ENCODE measurements at regions not wholly inside any gene's neighbourhood (a gene's known extent, or its start where the extent isn't known, plus 50 kb on each side); places are given as distances from the start of the nearest gene placed in this dataset.

DNA sequence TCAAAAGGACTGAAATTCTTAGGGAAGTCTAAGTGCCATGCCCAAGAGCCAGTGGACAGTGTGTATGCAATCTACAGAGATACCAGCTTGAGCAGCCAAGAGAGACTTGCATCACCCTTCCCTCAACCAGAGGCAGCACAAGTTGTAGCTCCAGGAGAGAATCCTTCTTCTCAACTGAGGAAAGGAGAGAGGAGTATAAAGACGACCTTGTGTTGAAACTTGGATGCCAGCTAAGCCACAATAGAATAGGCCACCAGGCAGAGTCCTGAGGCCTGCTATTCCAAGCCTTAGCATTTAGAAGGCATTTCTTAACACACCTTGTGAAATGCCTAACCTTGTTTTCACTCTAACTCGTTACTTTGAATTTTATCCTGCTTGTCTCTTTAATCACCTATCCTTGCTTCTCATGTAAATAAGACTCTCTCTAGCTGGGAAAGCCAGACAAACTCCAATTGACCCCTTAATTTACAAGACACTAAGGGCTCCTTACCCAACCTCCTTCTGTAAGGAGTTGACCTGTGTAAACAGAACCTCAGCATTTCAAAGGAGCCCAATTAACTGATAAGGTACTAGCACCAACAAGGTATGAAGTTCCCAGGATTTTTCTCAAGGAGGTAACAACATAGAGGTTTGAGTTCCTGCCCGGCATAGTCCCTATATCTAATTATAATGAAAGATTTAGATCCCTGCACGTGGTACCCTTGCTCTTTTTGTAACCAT lies 738.8 kb downstream of the AMY1C start:
- DNase-seq: no peak
- Mint-ChIP-seq H3K27me3 (ENCODE audit: low read depth in 3 of 3) (peaks cover 0 to 6% (median 0%) of the 10 kb centered on the region in 3 donors), H3K27ac (no peak overlapping the region), H3K4me3 (no peak overlapping the region), H3K4me1 (no peaks in the 10 kb centered on the region), H3K36me3 (peaks cover 0 to 7% (median 0%) of the 10 kb centered on the region in 3 donors), H3K9me3 (peaks cover 15 to 39% (median 27%) of the 10 kb centered on the region in 6 donors)

DNA sequence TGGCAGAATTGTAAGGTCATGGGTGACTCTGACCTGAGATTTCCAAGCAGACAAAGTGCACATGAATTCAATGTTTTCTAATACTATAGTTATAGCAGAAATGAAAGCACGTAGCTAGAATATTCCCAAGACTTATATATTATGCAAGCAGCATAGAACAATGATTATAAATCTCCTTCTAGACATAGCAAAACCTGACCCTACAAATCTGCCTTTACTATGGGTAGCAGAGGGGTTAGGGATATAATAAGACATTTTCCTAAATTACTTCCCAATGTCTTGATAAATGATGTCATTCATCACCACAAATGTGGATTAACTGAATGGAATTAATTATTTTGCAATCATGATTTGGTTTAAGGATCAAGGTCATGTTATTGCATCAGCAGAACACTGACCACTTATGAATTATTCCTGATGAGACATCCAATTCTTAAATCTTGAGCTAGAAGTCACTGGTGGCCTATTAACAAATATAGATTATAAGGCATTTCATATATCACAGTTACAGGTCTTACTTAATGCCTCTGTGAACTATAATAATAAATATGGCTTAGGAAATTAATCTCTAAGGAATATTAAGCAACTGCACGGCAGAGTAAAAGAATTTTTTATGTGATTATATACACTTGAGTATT lies 776.6 kb downstream of the AMY1C start:
- no peak for DNase-seq
- Mint-ChIP-seq H3K36me3 (no peaks in the 10 kb centered on the region), H3K4me1 (no peaks in the 10 kb centered on the region), H3K9me3 (peaks cover 6 to 19% (median 11%) of the 10 kb centered on the region in 6 donors), H3K27me3 (ENCODE audit: low read depth in 3 of 3) (no peaks in the 10 kb centered on the region), H3K4me3 (no peak overlapping the region), H3K27ac (no peak overlapping the region)

DNA sequence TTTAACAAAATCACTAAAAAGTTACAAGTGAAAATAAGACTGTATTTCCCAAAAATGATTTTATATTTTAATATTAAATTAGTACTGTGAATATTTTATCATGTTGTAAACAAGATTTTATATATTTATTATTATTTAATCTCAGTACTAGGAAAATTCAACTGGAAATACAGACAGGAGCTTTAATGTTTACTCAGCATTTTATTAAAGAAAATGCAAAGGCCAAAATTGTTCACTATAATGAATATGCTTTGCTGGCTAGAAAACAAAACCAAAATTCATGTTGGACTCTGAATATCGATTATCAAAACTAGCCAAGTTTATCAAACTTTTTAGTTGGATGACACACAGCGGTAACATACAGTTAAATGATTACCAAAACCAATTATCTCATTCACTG lies 782.3 kb downstream of the AMY1C start:
- Mint-ChIP-seq H3K4me1 (no peaks in the 10 kb centered on the region), H3K4me3 (no peak overlapping the region), H3K9me3 (peaks cover 4 to 23% (median 21%) of the 10 kb centered on the region in 6 donors), H3K27me3 (ENCODE audit: low read depth in 3 of 3) (no peaks in the 10 kb centered on the region), H3K36me3 (no peaks in the 10 kb centered on the region), H3K27ac (no peak overlapping the region)
- no peak for DNase-seq

DNA sequence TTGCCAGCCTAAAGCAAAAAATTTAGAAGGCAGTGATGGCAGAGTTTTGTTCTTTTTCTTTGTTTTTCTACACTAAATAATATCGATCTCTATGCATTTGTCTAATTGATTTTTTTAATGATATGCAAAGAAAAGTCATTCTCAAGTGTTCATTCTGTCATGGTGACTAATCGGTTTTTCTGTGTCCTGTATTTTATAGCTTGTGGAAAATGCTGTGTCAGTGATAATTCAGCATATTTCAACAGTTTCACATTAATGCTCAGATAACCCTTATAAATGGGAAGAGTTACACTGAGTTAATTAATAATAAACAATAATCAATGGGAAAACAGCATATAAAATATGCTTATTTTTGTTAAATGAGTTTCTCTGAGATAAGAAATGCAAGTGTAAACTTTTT lies 824.9 kb downstream of the AMY1C start:
- H3K36me3 Mint-ChIP-seq: no peaks in the 10 kb centered on the region
- peaks cover 7 to 35% (median 25%) of the 10 kb centered on the region in 6 donors for H3K9me3 Mint-ChIP-seq
- no peaks in the 10 kb centered on the region for H3K27me3 Mint-ChIP-seq (ENCODE audit: low read depth in 3 of 3)
- no peak for DNase-seq
- no peak overlapping the region for H3K27ac Mint-ChIP-seq
- H3K4me3 Mint-ChIP-seq: no peak overlapping the region
- H3K4me1 Mint-ChIP-seq: no peaks in the 10 kb centered on the region

DNA sequence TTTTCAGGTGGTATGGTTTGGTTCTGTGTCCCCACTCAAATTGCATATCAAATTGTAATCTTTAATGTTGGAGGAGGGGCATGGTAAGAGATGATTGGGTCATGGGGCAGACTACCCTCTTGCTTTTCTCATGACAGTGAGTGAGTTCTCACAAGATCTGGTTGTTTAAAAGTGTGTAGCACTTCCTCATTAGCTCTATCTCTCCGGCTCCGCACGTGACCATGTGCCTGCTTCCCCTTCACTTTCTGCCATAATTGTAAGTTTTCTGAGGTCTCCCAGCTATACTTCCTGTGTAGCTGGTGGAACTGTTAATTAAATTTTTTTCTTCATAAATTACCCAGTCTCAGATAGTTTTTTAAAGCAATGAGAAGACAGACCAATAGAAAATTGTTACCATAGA lies 843.2 kb downstream of the AMY1C start:
- no peaks in the 10 kb centered on the region for H3K4me1 Mint-ChIP-seq

DNA sequence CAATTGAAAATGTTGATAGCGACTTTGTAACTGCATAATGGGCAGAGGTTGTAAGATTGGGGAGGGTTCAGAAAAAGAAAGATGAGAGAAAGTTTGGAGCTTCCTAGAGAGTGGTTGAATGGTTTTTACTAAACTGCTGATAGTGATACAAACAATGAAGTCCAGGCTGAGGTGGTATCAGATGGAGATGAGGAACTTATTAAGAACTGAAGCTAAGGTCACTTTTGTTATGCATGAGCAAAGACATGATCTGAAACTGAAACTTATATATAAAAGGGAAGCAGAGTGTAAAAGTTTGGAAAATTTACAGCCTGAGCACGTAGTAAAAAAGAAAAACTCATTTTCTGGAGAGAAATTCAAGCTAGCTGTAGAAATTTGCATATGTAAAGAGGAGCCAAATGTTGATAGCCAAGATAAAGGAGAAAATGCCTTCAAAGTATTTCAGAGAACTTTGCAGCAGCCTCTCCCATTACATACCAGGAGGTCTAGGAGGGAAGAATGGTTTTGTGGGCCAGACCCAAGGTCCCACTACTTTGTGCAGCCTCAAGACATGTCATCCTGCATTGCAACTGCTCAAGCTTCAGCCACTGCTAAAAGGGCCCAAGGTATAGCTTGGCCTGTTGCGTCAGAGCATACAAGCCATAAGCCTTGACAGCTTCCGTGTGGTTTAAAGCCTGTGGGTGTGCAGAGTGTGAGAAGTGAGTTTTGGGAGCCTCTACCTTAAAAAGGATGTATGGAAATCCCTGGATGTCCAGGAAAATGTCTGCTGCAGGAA lies 843.9 kb downstream of the AMY1C start:
- H3K27ac Mint-ChIP-seq: no peak overlapping the region
- H3K4me1 Mint-ChIP-seq: no peaks in the 10 kb centered on the region
- peak overlapping the region in 1 of 5 donors; percentile 8 for H3K4me3 Mint-ChIP-seq
- H3K36me3 Mint-ChIP-seq: peaks cover 0 to 4% (median 0%) of the 10 kb centered on the region in 3 donors
- H3K9me3 Mint-ChIP-seq: peaks cover 11 to 33% (median 20%) of the 10 kb centered on the region in 6 donors
- DNase-seq: no peak
- H3K27me3 Mint-ChIP-seq (ENCODE audit: low read depth in 3 of 3): no peaks in the 10 kb centered on the region

More for the DNA sequence above, 843.2 kb downstream of the AMY1C start:
- Mint-ChIP-seq H3K9me3 (peaks cover 16 to 39% (median 25%) of the 10 kb centered on the region in 6 donors), H3K36me3 (peaks cover 0 to 4% (median 0%) of the 10 kb centered on the region in 3 donors), H3K4me3 (no peak overlapping the region), H3K27me3 (ENCODE audit: low read depth in 3 of 3) (no peaks in the 10 kb centered on the region), H3K27ac (no peak overlapping the region)
- no peak for DNase-seq

DNA sequence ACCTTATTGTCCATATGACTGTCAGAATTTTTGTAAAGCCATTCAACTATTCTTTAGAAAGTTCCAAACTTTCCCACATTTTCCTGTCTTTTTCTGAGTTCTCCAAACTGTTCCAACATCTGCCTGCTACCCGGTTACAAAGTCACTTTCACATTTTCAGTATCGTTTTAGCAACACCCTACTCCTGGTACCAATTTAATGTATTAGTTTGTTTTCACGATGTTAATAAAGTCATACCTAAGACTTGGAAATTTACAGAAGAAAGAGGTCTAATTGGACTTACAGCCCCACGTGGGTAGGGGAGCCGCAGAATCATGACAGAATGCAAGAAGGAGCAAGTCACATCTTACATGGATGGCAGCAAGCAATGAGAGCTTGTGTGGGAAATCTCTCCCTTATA lies 867.8 kb downstream of the AMY1C start:
- H3K4me3 Mint-ChIP-seq: no peak overlapping the region
- DNase-seq: no peak
- peaks cover 0 to 3% (median 0%) of the 10 kb centered on the region in 3 donors for H3K27me3 Mint-ChIP-seq (ENCODE audit: low read depth in 3 of 3)
- H3K36me3 Mint-ChIP-seq: peaks cover 0 to 16% (median 4%) of the 10 kb centered on the region in 3 donors
- H3K27ac Mint-ChIP-seq: no peak overlapping the region
- peaks cover 10 to 64% (median 35%) of the 10 kb centered on the region in 6 donors for H3K9me3 Mint-ChIP-seq
- no peaks in the 10 kb centered on the region for H3K4me1 Mint-ChIP-seq

DNA sequence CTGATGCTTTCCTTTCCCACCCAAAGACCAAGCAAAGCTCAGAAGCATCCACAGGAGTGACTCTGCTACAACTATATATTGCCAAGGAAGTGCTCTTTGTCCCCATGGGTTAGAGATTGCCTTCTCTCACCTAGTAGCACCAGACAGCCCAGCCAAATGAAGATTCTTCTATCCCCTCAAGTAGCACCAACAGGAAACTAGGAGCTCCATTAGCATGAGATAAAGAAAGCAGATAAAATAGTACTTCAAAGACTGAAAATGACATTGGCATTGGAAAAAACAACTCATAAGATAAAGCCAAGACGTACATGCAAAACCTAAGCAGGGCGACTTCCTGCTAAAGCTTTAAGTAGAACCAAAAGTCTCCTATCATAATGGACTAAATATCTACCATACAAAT lies 871.5 kb downstream of the AMY1C start:
- no peak overlapping the region for H3K4me3 Mint-ChIP-seq
- DNase-seq: no peak
- no peaks in the 10 kb centered on the region for H3K4me1 Mint-ChIP-seq
- no peak overlapping the region for H3K27ac Mint-ChIP-seq
- H3K27me3 Mint-ChIP-seq (ENCODE audit: low read depth in 3 of 3): peaks cover 0 to 2% (median 0%) of the 10 kb centered on the region in 3 donors
- peaks cover 0 to 11% (median 4%) of the 10 kb centered on the region in 3 donors for H3K36me3 Mint-ChIP-seq
- peaks cover 8 to 61% (median 32%) of the 10 kb centered on the region in 6 donors for H3K9me3 Mint-ChIP-seq

DNA sequence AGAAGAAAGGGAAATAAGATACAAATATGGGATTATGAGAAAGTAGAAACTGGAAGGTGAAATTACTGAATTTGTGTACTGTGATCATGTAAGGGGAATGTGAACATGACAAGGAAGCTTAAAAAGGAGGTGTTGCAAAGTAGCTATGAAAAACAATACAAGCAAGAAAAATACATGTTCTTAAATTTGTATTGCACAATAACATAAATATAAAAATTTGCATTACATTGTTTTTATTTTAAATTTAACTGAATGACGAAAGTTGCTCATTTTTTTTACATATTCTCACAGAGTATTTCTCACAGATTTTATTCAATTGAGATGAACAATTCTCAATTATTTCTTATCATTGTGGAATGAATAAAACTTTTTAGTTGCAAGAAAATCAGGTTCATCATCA lies 874.8 kb downstream of the AMY1C start:
- H3K27ac Mint-ChIP-seq: no peak overlapping the region
- DNase-seq: no peak
- no peaks in the 10 kb centered on the region for H3K4me1 Mint-ChIP-seq
- H3K27me3 Mint-ChIP-seq (ENCODE audit: low read depth in 3 of 3): peaks cover 0 to 4% (median 0%) of the 10 kb centered on the region in 3 donors
- peaks cover 0 to 4% (median 0%) of the 10 kb centered on the region in 3 donors for H3K36me3 Mint-ChIP-seq
- peaks cover 7 to 45% (median 23%) of the 10 kb centered on the region in 6 donors for H3K9me3 Mint-ChIP-seq
- no peak overlapping the region for H3K4me3 Mint-ChIP-seq

DNA sequence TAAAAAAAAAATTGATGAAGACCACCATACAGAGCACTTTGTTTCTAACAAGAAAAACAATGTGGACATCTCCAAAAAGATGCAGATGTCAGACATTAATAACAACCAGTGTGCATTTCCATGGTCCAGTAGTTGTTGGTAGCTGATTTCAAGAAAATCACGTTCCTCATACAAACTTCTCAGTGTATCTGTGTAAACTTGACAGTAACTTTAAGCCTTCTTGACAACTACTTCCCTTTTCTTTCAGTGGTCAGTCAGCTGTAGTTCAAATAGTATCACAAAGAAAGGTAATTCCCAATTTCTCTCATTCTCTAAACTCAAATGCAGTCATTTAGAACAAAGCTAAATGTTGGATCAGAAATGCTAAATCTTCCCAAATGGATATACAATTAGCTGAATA lies 879.9 kb downstream of the AMY1C start:
- DNase-seq: no peak
- no peak overlapping the region for H3K4me3 Mint-ChIP-seq

DNA sequence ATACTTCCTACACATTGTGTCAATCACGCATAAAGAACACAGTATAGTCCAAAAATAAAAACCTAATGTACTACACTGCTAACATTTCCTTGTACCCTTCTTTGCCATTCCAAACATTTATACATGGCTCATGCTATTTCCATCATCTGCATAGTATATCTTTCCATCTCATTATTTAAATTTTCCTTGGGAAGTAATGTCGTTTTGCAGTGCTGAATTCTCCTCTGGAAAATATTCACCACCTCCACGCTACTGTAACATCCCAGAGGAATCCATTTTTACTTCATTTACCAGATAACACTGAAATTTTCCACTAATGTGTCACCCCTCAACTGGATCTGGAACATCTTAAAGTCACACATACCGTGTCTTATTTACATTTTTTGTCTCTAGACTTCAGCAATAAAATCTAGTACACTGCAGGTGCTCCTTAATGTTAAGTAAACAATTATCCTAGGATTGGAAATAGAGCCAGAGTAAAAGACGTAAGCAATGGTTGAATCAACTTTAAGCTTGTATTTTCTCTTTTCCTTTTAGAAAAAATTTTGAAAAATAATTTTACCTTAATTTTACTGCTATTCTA lies 881.0 kb downstream of the AMY1C start:
- Mint-ChIP-seq H3K36me3 (no peaks in the 10 kb centered on the region), H3K27me3 (ENCODE audit: low read depth in 3 of 3) (peaks cover 0 to 2% (median 0%) of the 10 kb centered on the region in 3 donors), H3K9me3 (peaks cover 3 to 36% (median 14%) of the 10 kb centered on the region in 6 donors), H3K27ac (no peak overlapping the region), H3K4me1 (no peaks in the 10 kb centered on the region), H3K4me3 (no peak overlapping the region)
- no peak for DNase-seq

More for the DNA sequence above, 879.9 kb downstream of the AMY1C start:
- peaks cover 0 to 2% (median 0%) of the 10 kb centered on the region in 3 donors for H3K27me3 Mint-ChIP-seq (ENCODE audit: low read depth in 3 of 3)
- no peak overlapping the region for H3K27ac Mint-ChIP-seq
- no peaks in the 10 kb centered on the region for H3K4me1 Mint-ChIP-seq
- H3K9me3 Mint-ChIP-seq: peaks cover 6 to 42% (median 18%) of the 10 kb centered on the region in 6 donors
- no peaks in the 10 kb centered on the region for H3K36me3 Mint-ChIP-seq

DNA sequence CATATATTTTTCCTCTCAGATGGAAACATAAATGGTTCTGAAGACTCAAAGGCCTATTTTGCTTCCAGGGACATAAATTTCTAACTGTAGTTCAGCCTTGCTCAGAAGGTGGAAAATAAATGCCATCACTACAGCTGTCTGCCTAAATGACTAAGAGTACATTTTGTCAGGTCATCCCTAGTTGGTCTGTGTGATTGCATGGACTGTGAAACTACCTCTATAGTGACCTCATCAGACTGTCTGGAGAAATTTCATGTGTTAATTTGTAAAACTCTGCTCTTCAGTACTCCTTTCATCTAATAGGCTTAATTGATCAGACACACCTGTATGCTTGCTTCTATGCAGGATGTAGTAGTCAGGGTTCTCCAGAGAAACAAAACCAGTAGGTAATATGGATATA lies 886.9 kb downstream of the AMY1C start:
- Mint-ChIP-seq H3K9me3 (peaks cover 0 to 51% (median 18%) of the 10 kb centered on the region in 6 donors), H3K27ac (no peak overlapping the region), H3K27me3 (ENCODE audit: low read depth in 3 of 3) (no peaks in the 10 kb centered on the region), H3K36me3 (peaks cover 0 to 3% (median 0%) of the 10 kb centered on the region in 3 donors), H3K4me3 (no peak overlapping the region), H3K4me1 (no peaks in the 10 kb centered on the region)
- no peak for DNase-seq

DNA sequence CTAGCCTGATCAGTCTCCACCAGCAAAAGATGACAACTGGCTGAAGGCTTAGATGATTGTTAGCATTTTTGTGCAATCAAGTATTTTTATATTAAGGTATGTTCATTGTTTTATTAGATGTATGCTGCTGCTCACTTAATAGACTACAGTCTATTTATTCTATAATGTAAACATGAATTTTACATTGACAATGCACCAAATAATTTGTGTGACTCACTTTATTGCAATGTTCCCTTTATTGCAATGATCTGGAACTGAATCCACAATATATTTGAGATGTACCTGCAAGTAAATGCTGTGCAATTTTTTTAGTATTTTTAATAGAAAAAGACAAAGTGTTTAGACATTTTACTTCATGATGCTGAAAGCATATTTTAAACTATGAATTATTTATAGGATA lies 896.5 kb downstream of the AMY1C start:
- no peak overlapping the region for H3K4me3 Mint-ChIP-seq
- DNase-seq: no peak
- H3K4me1 Mint-ChIP-seq: no peaks in the 10 kb centered on the region
- H3K27ac Mint-ChIP-seq: no peak overlapping the region
- H3K36me3 Mint-ChIP-seq: no peaks in the 10 kb centered on the region
- H3K27me3 Mint-ChIP-seq (ENCODE audit: low read depth in 3 of 3): peaks cover 0 to 3% (median 0%) of the 10 kb centered on the region in 3 donors
- H3K9me3 Mint-ChIP-seq: peaks cover 4 to 27% (median 8%) of the 10 kb centered on the region in 6 donors

Measured in immature natural killer cell (primary cell).